Spinal cord (tissue), 9 donors: ENCODE measurements at regions not wholly inside any gene's neighbourhood (a gene's known extent, or its start where the extent isn't known, plus 50 kb on each side); places are given as distances from the start of the nearest gene placed in this dataset.

Experiments
- DNase-seq, 6 donors: peaks; one replicate each; pipeline versions ENCODE4 v3.0.0 to v3.0.0-alpha.2; 2013 to 2015; ENCODE audit warnings: low spot score in 6 of 6, low read depth in 4 of 6
- H3K27ac ChIP-seq: one replicate; pipeline ENCODE4 v1.5.1; 2013; ENCODE audit warnings: low read depth, low read length, control low read depth
- H3K27me3 ChIP-seq: one replicate; pipeline ENCODE4 v1.6.1; 2013; ENCODE audit warnings: low read length; ENCODE audit not compliant: control insufficient read depth, insufficient read depth
- H3K36me3 ChIP-seq: one replicate; pipeline ENCODE4 v1.6.1; 2013; ENCODE audit warnings: low read length; ENCODE audit not compliant: control insufficient read depth, insufficient read depth
- H3K4me1 ChIP-seq: one replicate; pipeline ENCODE4 v1.6.1; 2013; ENCODE audit warnings: low read length; ENCODE audit not compliant: control insufficient read depth, insufficient read depth
- H3K4me3 ChIP-seq: one replicate; pipeline ENCODE4 v1.5.1; 2013; ENCODE audit warnings: low read depth, low read length, control low read depth
- H3K9me3 ChIP-seq: one replicate; pipeline ENCODE4 v1.6.1; 2013; ENCODE audit warnings: low read length; ENCODE audit not compliant: control insufficient read depth, insufficient read depth
- WGBS: methylation state at CpG from one replicate; pipeline ENCODE4 v1.1.5; 2013; ENCODE audit warnings: missing lambda C conversion rate; ENCODE audit not compliant: insufficient coverage; 5-methylcytosine and 5-hydroxymethylcytosine counted together
- donor health status: healthy.

DNA sequence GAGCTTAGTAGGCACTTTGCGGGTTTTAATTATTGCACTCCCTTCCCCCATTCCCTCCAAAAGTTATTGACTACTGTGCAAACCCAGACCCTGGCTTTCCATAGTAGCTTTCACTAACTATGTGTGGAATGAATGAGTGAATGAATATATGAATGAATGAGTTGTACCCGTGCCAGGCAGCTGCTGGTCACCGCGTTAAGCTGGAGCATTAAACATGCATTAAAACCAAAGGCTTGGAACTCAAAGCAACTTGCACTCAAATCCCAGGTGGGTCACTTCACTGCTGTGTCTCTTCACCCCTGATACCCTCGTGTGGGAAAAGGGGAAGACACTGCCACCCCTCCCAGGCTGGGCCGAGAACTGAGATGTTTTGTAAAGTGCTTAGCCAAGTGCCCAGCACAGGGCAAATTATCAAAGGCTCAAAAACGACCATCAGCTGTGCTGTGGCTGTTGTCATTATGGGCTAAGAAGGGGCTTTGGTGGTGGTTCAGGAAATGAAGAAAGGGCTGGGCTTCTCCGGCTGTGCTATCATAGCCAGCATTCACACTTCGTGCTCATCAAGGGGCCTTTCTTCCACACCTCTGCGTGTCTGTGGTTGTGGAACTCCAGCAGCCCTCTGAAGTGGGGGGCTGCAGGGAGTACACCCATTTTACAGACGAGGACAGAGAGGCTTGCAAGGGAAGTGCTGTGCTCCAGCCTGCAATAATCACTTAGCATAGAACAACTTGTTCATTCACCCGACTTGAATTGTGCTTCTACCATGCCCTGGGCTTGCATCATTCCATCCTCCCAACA is 60.2 kb upstream of the STX16 start:
- Histone ChIP-seq H3K36me3 (no peaks in the 10 kb centered on the region), H3K27ac (no peak overlapping the region), H3K9me3 (no peaks in the 10 kb centered on the region), H3K4me1 (peaks cover 32% of the 10 kb centered on the region), H3K27me3 (peaks cover 5% of the 10 kb centered on the region), H3K4me3 (no peak overlapping the region)
- no peak for DNase-seq
- WGBS = 67% methylated on average over 7 of the region's 12 CpGs

DNA sequence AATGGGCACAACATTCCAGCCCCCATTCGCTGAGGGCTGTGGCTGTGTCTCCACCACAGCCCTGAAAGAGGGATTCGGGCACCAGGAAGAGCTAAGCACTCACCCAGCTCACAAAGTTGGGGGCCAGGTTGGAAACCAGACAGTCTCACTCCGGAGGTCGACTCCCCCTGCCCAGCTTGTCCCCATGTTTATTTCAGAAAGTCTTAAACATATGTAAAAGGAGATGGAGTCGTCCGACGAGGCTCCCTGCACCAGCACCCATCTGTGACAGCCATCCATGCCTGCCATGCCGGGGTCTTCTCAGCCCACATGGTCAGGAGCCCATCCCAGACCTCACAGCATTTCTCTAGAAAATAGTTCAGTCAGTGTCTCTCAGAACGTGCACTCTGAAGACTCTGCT is 63.6 kb upstream of the STX16 start:
- 92% methylated on average over 9 of the region's 9 CpGs for WGBS
- Histone ChIP-seq H3K27ac (no peak overlapping the region), H3K4me3 (no peak overlapping the region), H3K9me3 (no peaks in the 10 kb centered on the region), H3K27me3 (peaks cover 5% of the 10 kb centered on the region), H3K4me1 (peaks cover 23% of the 10 kb centered on the region), H3K36me3 (no peaks in the 10 kb centered on the region)
- no peak for DNase-seq

DNA sequence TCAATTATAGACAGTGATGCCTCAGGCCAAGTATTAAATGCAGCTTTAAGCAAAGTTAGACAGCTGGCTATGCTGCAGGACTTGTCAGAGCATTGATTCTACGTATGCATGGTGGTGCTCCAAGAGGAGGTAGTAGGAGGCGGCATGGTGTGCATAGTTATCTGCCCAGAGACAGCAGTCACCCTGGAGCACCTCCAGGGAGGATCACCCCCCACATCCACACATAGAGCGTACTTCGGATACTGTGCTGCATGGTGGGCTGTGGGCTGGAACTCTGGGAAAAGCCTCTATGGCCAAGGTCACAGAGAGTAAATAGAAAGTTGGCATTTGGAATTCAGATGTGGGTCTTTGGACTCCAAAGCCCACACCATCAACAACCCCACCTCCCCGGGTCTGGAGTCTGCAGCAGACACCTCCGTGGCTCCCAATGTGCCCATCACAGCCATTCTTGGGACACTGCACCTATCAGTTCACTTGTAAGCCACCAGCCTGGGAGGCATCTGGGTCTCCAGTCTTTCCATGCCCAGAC is 64.5 kb upstream of the STX16 start:
- no peaks in the 10 kb centered on the region for H3K9me3 ChIP-seq
- 100% methylated on average over 2 of the region's 6 CpGs for WGBS
- no peaks in the 10 kb centered on the region for H3K36me3 ChIP-seq
- no peak overlapping the region for H3K27ac ChIP-seq
- no peak overlapping the region for H3K4me3 ChIP-seq
- H3K27me3 ChIP-seq = peaks cover 3% of the 10 kb centered on the region
- DNase-seq = no peak
- H3K4me1 ChIP-seq = peaks cover 23% of the 10 kb centered on the region

DNA sequence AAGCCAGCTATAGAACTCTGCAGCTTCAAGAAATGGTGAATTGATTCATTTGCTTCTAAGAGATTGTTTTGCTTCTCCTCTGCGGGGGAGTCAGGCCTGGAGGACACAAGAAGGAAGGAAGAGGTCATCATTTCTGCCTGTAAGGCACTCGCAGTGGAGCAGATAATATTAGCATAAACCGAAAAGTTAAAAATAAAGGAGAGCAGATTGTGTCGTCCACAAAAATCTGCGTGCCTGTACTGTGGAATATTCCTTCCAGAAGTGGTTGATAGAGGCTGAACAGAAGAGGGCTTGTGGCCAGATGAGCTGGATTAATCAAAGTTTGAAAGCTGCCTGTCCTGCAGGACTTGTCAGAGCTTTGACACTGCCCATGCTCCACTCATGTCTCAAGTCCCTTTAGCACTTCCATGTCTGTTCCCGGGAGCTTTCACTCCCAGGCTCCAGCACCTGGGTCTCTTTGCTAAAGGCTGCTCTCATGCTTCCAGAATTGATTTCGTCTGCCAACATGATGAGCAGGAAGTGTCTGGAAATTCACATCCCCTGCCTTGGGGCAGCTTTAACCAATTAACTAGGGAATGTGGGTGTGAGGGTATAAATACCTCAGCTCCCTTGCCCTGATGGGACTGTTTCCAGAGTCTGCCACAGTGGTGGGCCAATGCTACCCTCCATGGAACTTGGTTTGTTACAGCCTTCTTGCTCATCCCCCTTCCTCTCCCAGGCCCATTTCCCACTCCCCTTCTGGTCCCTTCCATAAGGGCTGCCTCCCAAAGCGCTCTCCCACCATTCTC is 65.1 kb upstream of the STX16 start:
- 71% methylated on average over 6 of the region's 8 CpGs for WGBS
- no peak for DNase-seq
- Histone ChIP-seq H3K4me1 (peaks cover 23% of the 10 kb centered on the region), H3K36me3 (no peaks in the 10 kb centered on the region), H3K27ac (no peak overlapping the region), H3K27me3 (peaks cover 2% of the 10 kb centered on the region), H3K9me3 (no peaks in the 10 kb centered on the region), H3K4me3 (no peak overlapping the region)

DNA sequence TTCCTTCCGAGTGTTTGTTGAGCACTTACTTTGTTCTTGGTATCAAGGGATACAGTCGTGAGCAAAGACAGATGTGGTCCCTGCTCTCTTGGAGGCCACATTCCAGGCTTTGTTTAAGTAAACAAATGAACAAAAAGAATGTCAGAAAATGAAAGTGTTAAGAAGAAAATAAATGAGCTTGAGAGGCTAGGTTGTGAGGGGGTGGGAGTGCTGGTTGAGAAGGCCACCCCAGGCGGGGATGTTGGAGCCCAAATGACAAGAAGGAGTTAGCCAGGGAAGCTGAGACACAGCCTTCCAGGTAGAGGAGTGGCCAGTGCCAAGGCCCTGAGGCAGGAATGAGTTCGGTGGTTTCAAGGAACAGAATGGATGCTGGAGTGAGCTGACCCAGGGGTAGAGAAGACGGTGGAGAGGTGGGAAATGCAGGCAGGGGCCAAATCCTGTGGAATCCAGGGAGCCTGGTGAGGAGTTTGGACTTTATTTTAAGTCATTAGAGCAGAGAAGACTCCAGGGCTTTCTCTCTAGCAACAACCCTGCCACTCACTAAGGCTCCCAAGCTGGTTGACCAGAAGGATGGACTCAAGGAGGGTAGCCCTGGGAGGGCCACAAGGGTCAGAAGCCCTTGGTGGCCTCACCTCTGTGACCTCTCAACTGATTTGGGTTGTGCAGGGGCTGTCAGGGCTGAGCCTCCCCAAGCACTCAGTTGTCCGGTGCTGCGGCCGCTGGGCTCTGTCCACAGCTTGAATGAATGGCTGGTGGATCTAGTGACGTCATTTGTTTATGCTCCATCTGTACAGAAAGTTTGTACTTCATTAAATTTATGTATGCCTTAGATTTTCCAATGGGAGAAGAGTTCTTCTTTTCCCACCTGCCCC is 66.0 kb upstream of the STX16 start:
- DNase-seq = no peak
- Histone ChIP-seq H3K27me3 (peaks cover 5% of the 10 kb centered on the region), H3K4me1 (peaks cover 16% of the 10 kb centered on the region), H3K4me3 (no peak overlapping the region), H3K36me3 (no peaks in the 10 kb centered on the region), H3K9me3 (no peaks in the 10 kb centered on the region), H3K27ac (no peak overlapping the region)
- WGBS = 69% methylated on average over 7 of the region's 9 CpGs

DNA sequence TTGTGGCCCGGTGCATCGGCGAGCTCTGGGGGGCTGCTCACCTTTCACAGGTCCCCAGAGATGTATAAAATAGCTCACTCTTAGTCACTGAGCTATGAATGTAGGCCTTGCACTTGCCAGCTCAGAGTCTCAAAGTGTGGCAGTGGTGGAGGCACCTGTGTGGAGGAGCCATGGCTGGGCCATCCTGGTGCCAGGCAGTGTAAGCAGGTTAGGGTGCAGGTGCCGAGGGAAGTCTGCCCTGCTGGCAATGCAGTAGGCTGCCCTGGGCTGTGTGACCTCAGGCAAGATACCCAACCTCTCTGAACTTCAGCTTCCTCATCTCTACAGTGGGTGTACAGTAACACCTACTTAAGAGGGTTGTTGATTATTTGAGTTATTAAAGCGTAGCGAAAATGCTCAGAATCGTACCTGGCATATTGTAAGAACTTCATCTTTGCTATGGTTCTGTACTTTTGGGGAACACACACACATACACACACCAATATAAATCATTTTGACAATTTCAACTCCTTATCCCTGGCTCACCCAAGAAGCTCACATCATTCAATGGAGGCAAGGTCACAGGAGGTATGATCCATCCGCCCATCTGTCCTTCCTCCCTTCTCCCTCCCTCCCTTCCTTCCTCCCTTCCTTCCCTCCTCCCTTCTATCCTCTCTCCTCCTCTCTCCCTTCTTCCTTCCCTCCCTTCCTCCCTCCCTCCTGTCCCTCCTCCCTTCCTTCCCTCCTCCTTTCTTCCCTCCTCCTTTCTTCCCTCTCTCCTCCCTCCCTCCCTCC is 66.8 kb upstream of the STX16 start:
- Histone ChIP-seq H3K36me3 (no peaks in the 10 kb centered on the region), H3K9me3 (no peaks in the 10 kb centered on the region), H3K27me3 (peaks cover 8% of the 10 kb centered on the region), H3K4me3 (no peak overlapping the region), H3K4me1 (peaks cover 12% of the 10 kb centered on the region), H3K27ac (no peak overlapping the region)
- WGBS = 91% methylated on average over 4 of the region's 8 CpGs
- DNase-seq = no peak

DNA sequence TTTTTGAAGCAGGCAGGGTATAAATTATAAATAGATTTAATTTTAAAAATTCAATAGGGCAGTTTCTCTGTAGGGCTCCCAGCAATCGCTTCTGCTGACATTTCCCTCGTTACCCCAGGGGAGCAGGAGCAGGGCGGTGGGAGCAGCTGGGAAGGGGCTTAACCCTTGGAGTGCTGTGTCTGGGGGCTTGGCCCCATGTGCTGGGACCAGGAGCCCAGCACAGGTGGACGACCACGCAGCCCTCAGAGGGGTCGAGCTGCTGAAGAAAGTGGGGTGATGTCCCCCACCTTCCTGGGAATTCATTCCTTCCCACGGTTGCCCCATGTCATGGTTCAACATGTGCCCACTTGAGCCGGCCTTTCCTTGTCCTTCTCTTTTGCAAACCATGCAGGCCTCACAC is 67.5 kb upstream of the STX16 start:
- no peaks in the 10 kb centered on the region for H3K36me3 ChIP-seq
- H3K27ac ChIP-seq = no peak overlapping the region
- 49% methylated on average over 8 of the region's 8 CpGs for WGBS
- H3K4me1 ChIP-seq = peaks cover 9% of the 10 kb centered on the region
- no peak overlapping the region for H3K4me3 ChIP-seq
- H3K9me3 ChIP-seq = no peaks in the 10 kb centered on the region
- DNase-seq = no peak
- H3K27me3 ChIP-seq = peaks cover 8% of the 10 kb centered on the region

DNA sequence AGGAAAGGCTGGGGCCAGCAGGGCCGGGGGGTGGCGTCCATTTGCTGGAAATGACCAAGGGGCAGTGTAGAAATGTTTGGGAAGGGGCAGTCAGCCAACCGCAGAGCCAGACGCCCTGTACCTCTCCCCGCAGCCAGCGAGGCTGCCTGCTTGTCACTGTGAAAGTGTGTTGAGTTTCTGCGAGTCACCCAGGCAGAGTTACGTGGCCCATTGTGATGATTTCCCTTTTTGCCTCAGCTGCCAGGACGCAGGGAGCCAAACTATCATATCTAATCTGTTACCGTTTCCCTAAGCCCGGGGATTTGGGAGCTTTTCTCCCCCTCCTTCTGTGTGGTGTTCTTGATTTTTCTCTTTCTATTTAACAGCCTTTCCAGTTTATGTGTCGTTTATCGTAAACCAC is 67.9 kb upstream of the STX16 start:
- Histone ChIP-seq H3K27ac (no peak overlapping the region), H3K36me3 (no peaks in the 10 kb centered on the region), H3K9me3 (no peaks in the 10 kb centered on the region), H3K4me3 (no peak overlapping the region), H3K4me1 (peaks cover 9% of the 10 kb centered on the region), H3K27me3 (peaks cover 8% of the 10 kb centered on the region)
- no peak for DNase-seq
- WGBS = 40% methylated on average over 3 of the region's 13 CpGs

DNA sequence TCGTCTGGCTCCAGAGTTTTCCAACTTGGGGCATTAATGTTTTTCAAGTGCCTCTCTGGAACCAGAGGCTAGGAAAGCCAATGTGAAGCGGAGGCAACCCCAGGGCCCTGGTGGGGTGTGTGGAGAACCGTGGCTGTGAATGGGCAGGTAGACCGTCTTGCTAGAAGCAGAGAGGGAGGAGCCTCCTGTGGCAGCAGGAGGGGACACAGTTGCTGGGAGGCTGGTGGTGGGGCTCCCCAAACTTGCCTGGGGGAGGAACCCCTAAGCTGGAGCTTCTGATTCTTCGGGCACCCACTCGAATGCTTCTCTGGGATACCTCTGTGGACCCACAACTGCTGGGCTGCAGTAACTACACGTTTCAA is 65.3 kb upstream of the APCDD1L start:
- Histone ChIP-seq H3K9me3 (no peaks in the 10 kb centered on the region), H3K36me3 (no peaks in the 10 kb centered on the region), H3K27ac (no peak overlapping the region), H3K4me1 (peaks cover 25% of the 10 kb centered on the region), H3K4me3 (no peak overlapping the region), H3K27me3 (peaks cover 8% of the 10 kb centered on the region)
- 84% methylated on average over 7 of the region's 7 CpGs for WGBS
- no peak for DNase-seq
